ENCODE measurements at regions not wholly inside any gene's neighbourhood (a gene's known extent, or its start where the extent isn't known, plus 50 kb on each side); places are given as distances from the start of the nearest gene placed in this dataset.

- Histone ChIP-seq H3K27me3 (ENCODE audit: control insufficient read depth in 1 of 2, insufficient read depth in 2 of 2, low read length in 1 of 2) (no peaks in the 10 kb centered on the region), H3K4me1 (ENCODE audit: control insufficient read depth in 1 of 2, insufficient read depth in 2 of 2, low read length in 2 of 2) (peaks cover 4 to 5% of the 10 kb centered on the region in 2 donors), H3K36me3 (ENCODE audit: control insufficient read depth in 1 of 2, insufficient read depth in 2 of 2, low read length in 1 of 2) (no peaks in the 10 kb centered on the region), H3K9me3 (ENCODE audit: control insufficient read depth, low read length) (no peaks in the 10 kb centered on the region), H3K27ac (ENCODE audit: low read depth in 1 of 2, low read length in 2 of 2) (peak overlapping the region; percentile 93 to 98), H3K4me3 (ENCODE audit: low read length in 2 of 2) (no peak overlapping the region)
- DNase-seq (peak; percentile 66 to 71), ATAC-seq (ENCODE audit: low FRiP score) (peak; percentile 48)
- WGBS, 2 donors, result 8 to 13% methylated on average over 6 of the region's 6 CpGs
- intact Hi-C loops (cut with DNase I), result loop anchor here in 1 of 2 donors (2.0 kb wide), 1 partner anchor 16 kb away; no protein-coding TSS in a partner anchor
These were observed 130.6 kb upstream of the HAAO start for GRCh38 chr2:42922790-42923579.

- H3K36me3 ChIP-seq (ENCODE audit: control insufficient read depth in 1 of 2, insufficient read depth in 2 of 2, low read length in 1 of 2), result no peaks in the 10 kb centered on the region
- peaks cover 4 to 5% of the 10 kb centered on the region in 2 donors for H3K4me1 ChIP-seq (ENCODE audit: control insufficient read depth in 1 of 2, insufficient read depth in 2 of 2, low read length in 2 of 2)
- H3K27ac ChIP-seq (ENCODE audit: low read depth in 1 of 2, low read length in 2 of 2), result peak overlapping the region; percentile 93 to 96
- intact Hi-C loops (cut with DNase I), result loop anchor here in 1 of 2 donors (2.0 kb wide), 1 partner anchor 15 kb away; no protein-coding TSS in a partner anchor
- DNase-seq (no peak), ATAC-seq (ENCODE audit: low FRiP score) (no peak)
- no peak overlapping the region for H3K4me3 ChIP-seq (ENCODE audit: low read length in 2 of 2)
- H3K9me3 ChIP-seq (ENCODE audit: control insufficient read depth, low read length), result no peaks in the 10 kb centered on the region
- no peaks in the 10 kb centered on the region for H3K27me3 ChIP-seq (ENCODE audit: control insufficient read depth in 1 of 2, insufficient read depth in 2 of 2, low read length in 1 of 2)
- WGBS, 2 donors, result 26 to 32% methylated on average over 2 of the region's 2 CpGs
These were observed 129.9 kb upstream of the HAAO start for GRCh38 chr2:42922293-42922692.

GRCh38 chr2:42921721-42922120, 129.3 kb upstream of the HAAO start:
- ATAC-seq (ENCODE audit: low FRiP score) (no peak), DNase-seq (no peak)
- intact Hi-C loops (cut with DNase I), result loop anchor here in 1 of 2 donors (2.0 kb wide), 1 partner anchor 15 kb away; no protein-coding TSS in a partner anchor
- no peaks in the 10 kb centered on the region for H3K9me3 ChIP-seq (ENCODE audit: control insufficient read depth, low read length)
- H3K4me1 ChIP-seq (ENCODE audit: control insufficient read depth in 1 of 2, insufficient read depth in 2 of 2, low read length in 2 of 2), result peaks cover 4 to 5% of the 10 kb centered on the region in 2 donors
- peak overlapping the region; percentile 93 to 96 for H3K27ac ChIP-seq (ENCODE audit: low read depth in 1 of 2, low read length in 2 of 2)
- no peaks in the 10 kb centered on the region for H3K36me3 ChIP-seq (ENCODE audit: control insufficient read depth in 1 of 2, insufficient read depth in 2 of 2, low read length in 1 of 2)
- WGBS, 2 donors, result 81 to 88% methylated on average over 3 of the region's 3 CpGs
- no peaks in the 10 kb centered on the region for H3K27me3 ChIP-seq (ENCODE audit: control insufficient read depth in 1 of 2, insufficient read depth in 2 of 2, low read length in 1 of 2)
- no peak overlapping the region for H3K4me3 ChIP-seq (ENCODE audit: low read length in 2 of 2)

- Histone ChIP-seq H3K27me3 (ENCODE audit: control insufficient read depth in 1 of 2, insufficient read depth in 2 of 2, low read length in 1 of 2) (no peaks in the 10 kb centered on the region), H3K9me3 (ENCODE audit: control insufficient read depth, low read length) (no peaks in the 10 kb centered on the region), H3K27ac (ENCODE audit: low read depth in 1 of 2, low read length in 2 of 2) (peak overlapping the region; percentile 93 to 96), H3K4me3 (ENCODE audit: low read length in 2 of 2) (no peak overlapping the region), H3K4me1 (ENCODE audit: control insufficient read depth in 1 of 2, insufficient read depth in 2 of 2, low read length in 2 of 2) (peaks cover 4 to 5% of the 10 kb centered on the region in 2 donors), H3K36me3 (ENCODE audit: control insufficient read depth in 1 of 2, insufficient read depth in 2 of 2, low read length in 1 of 2) (no peaks in the 10 kb centered on the region)
- WGBS, 2 donors, result 68 to 70% methylated on average over 4 of the region's 4 CpGs
- ATAC-seq (ENCODE audit: low FRiP score), result no peak
- intact Hi-C loops (cut with DNase I), result no loop called here
- DNase-seq, result no peak
These were observed 128.8 kb upstream of the HAAO start for GRCh38 chr2:42921147-42921520.

- H3K27me3 ChIP-seq (ENCODE audit: control insufficient read depth in 1 of 2, insufficient read depth in 2 of 2, low read length in 1 of 2), result no peaks in the 10 kb centered on the region
- H3K9me3 ChIP-seq (ENCODE audit: control insufficient read depth, low read length), result no peaks in the 10 kb centered on the region
- intact Hi-C loops (cut with DNase I), result no loop called here
- H3K36me3 ChIP-seq (ENCODE audit: control insufficient read depth in 1 of 2, insufficient read depth in 2 of 2, low read length in 1 of 2), result no peaks in the 10 kb centered on the region
- WGBS, 2 donors, result 84 to 91% methylated on average over 15 of the region's 15 CpGs
- DNase-seq (no peak), ATAC-seq (ENCODE audit: low FRiP score) (no peak)
- peaks cover 3 to 4% of the 10 kb centered on the region in 2 donors for H3K4me1 ChIP-seq (ENCODE audit: control insufficient read depth in 1 of 2, insufficient read depth in 2 of 2, low read length in 2 of 2)
- H3K4me3 ChIP-seq (ENCODE audit: low read length in 2 of 2), result no peak overlapping the region
- peak overlapping the region in 1 of 2 donors; percentile 93 for H3K27ac ChIP-seq (ENCODE audit: low read depth in 1 of 2, low read length in 2 of 2)
These were observed 128.2 kb upstream of the HAAO start for GRCh38 chr2:42920446-42921146.

GRCh38 chr2:42918671-42919318, 126.4 kb upstream of the HAAO start:
- Histone ChIP-seq H3K9me3 (ENCODE audit: control insufficient read depth, low read length) (no peaks in the 10 kb centered on the region), H3K4me1 (ENCODE audit: control insufficient read depth in 1 of 2, insufficient read depth in 2 of 2, low read length in 2 of 2) (peaks cover 0 to 4% of the 10 kb centered on the region in 2 donors), H3K4me3 (ENCODE audit: low read length in 2 of 2) (no peak overlapping the region), H3K27ac (ENCODE audit: low read depth in 1 of 2, low read length in 2 of 2) (no peak overlapping the region), H3K36me3 (ENCODE audit: control insufficient read depth in 1 of 2, insufficient read depth in 2 of 2, low read length in 1 of 2) (no peaks in the 10 kb centered on the region), H3K27me3 (ENCODE audit: control insufficient read depth in 1 of 2, insufficient read depth in 2 of 2, low read length in 1 of 2) (no peaks in the 10 kb centered on the region)
- intact Hi-C loops (cut with DNase I), result no loop called here
- no peak for DNase-seq
- no peak for ATAC-seq (ENCODE audit: low FRiP score)
- WGBS, 2 donors, result 66 to 70% methylated on average over 9 of the region's 9 CpGs

GRCh38 chr2:42918041-42918440, 125.7 kb upstream of the HAAO start:
- DNase-seq (no peak), ATAC-seq (ENCODE audit: low FRiP score) (no peak)
- Histone ChIP-seq H3K27me3 (ENCODE audit: control insufficient read depth in 1 of 2, insufficient read depth in 2 of 2, low read length in 1 of 2) (no peaks in the 10 kb centered on the region), H3K27ac (ENCODE audit: low read depth in 1 of 2, low read length in 2 of 2) (no peak overlapping the region), H3K4me3 (ENCODE audit: low read length in 2 of 2) (no peak overlapping the region), H3K4me1 (ENCODE audit: control insufficient read depth in 1 of 2, insufficient read depth in 2 of 2, low read length in 2 of 2) (peaks cover 0 to 4% of the 10 kb centered on the region in 2 donors), H3K36me3 (ENCODE audit: control insufficient read depth in 1 of 2, insufficient read depth in 2 of 2, low read length in 1 of 2) (no peaks in the 10 kb centered on the region), H3K9me3 (ENCODE audit: control insufficient read depth, low read length) (no peaks in the 10 kb centered on the region)
- intact Hi-C loops (cut with DNase I), result no loop called here
- 92 to 97% methylated on average over 13 of the region's 13 CpGs for WGBS, 2 donors

- Histone ChIP-seq H3K27me3 (ENCODE audit: control insufficient read depth in 1 of 2, insufficient read depth in 2 of 2, low read length in 1 of 2) (no peaks in the 10 kb centered on the region), H3K4me3 (ENCODE audit: low read length in 2 of 2) (no peak overlapping the region), H3K4me1 (ENCODE audit: control insufficient read depth in 1 of 2, insufficient read depth in 2 of 2, low read length in 2 of 2) (peaks cover 0 to 3% of the 10 kb centered on the region in 2 donors), H3K27ac (ENCODE audit: low read depth in 1 of 2, low read length in 2 of 2) (no peak overlapping the region), H3K36me3 (ENCODE audit: control insufficient read depth in 1 of 2, insufficient read depth in 2 of 2, low read length in 1 of 2) (no peaks in the 10 kb centered on the region), H3K9me3 (ENCODE audit: control insufficient read depth, low read length) (no peaks in the 10 kb centered on the region)
- DNase-seq, result no peak
- no peak for ATAC-seq (ENCODE audit: low FRiP score)
- 87 to 96% methylated on average over 10 of the region's 10 CpGs for WGBS, 2 donors
- intact Hi-C loops (cut with DNase I), result no loop called here
These were observed 125.1 kb upstream of the HAAO start for GRCh38 chr2:42917425-42917927.
